HL-60 (cell line): ENCODE measurements at regions not wholly inside any gene's neighbourhood (a gene's known extent, or its start where the extent isn't known, plus 50 kb on each side); places are given as distances from the start of the nearest gene placed in this dataset.

Experiments used
- CTCF ChIP-seq: IDR thresholded peaks from one replicate; pipeline ENCODE4 v1.5.1; 2011; ENCODE audit warnings: low read length, control low read depth, inconsistent platforms; ENCODE audit not compliant: insufficient read depth
- GABPA ChIP-seq: IDR thresholded peaks from 2 replicates; pipeline ENCODE4 v1.6.1; 2012; ENCODE audit warnings: low read depth
- POLR2AphosphoS5 ChIP-seq: IDR thresholded peaks from 2 replicates; pipeline ENCODE4 v1.6.1; 2012; ENCODE audit warnings: low read depth
- REST ChIP-seq: IDR thresholded peaks from 2 replicates; pipeline ENCODE4 v1.6.1; 2012; ENCODE audit warnings: low read depth; ENCODE audit not compliant: insufficient replicate concordance

- TF ChIP-seq POLR2AphosphoS5 (no peak), CTCF (no peak), GABPA (no peak), REST (no peak)
Measured at GRCh38 chr3:95710684-95711083, 1103.7 kb upstream of the EPHA6 start.
